ENCODE measurements at regions not wholly inside any gene's neighbourhood (a gene's known extent, or its start where the extent isn't known, plus 50 kb on each side); places are given as distances from the start of the nearest gene placed in this dataset.

GRCh38 chr10:120960725-120961124 lies 109.6 kb downstream of the WDR11 start:
- no peak for TF ChIP-seq CTCF (IDR thresholded peaks at IDR 0.05 in 2 of 3, conservative IDR thresholded peaks at IDR 0.05 in 1 of 3; ENCODE audit: borderline replicate concordance in 1 of 3, insufficient read depth in 1 of 3, low read depth in 2 of 3, low read length in 2 of 3)
- TF ChIP-seq FOSL1 (IDR thresholded peaks at IDR 0.05; ENCODE audit: low read depth) = no peak
- no peak for TF ChIP-seq REST (IDR thresholded peaks at IDR 0.05; ENCODE audit: low read depth)
- TF ChIP-seq SP1 (IDR thresholded peaks at IDR 0.05; ENCODE audit: low read depth) = no peak
- no peak for TF ChIP-seq EZH2 (IDR thresholded peaks at IDR 0.05)
- TF ChIP-seq POLR2A (IDR thresholded peaks at IDR 0.05; ENCODE audit: borderline replicate concordance, extremely low read depth, insufficient read depth, insufficient read length) = no peak
- no peak for TF ChIP-seq ZBTB33 (IDR thresholded peaks at IDR 0.05; ENCODE audit: extremely low read depth, insufficient replicate concordance, low read length)
- TF ChIP-seq POLR2AphosphoS5 (IDR thresholded peaks at IDR 0.05; ENCODE audit: low read depth, low read length) = no peak
